Endothelial cell of umbilical vein (primary cell): ENCODE measurements at regions not wholly inside any gene's neighbourhood (a gene's known extent, or its start where the extent isn't known, plus 50 kb on each side); places are given as distances from the start of the nearest gene placed in this dataset.

Source experiments
- BruUV-seq: library from RNA; stranded (reverse); fragments of 400-500 nt; replicated peaks from 2 replicates; lab custom pipeline; 2021; lab: Mats Ljungman, UMichigan
- CTCF ChIA-PET: fragments of 300-600, 350-600 bp; sonication (Branson Sonifier 250); formaldehyde crosslinking; loops from one replicate; lab custom pipeline; 2021; ENCODE audit warnings: antibody characterized with exemption, inconsistent platforms; lab: Charles Lee
- POLR2A ChIA-PET: fragments of 300-600, 350-600 bp; sonication (Branson Sonifier 250); formaldehyde crosslinking; loops from one replicate; lab custom pipeline; 2021; ENCODE audit warnings: antibody characterized with exemption, inconsistent platforms; lab: Charles Lee
- DNase-seq: peaks from one replicate; pipeline ENCODE4 v3.0.0-alpha.2; 2011; ENCODE audit warnings: low read depth, low spot score
- FAIRE-seq: peaks from 2 replicates; lab custom pipeline; 2011; peaks lifted over from hg19 to GRCh38; lab: Jason Lieb, UNC
- H2AFZ ChIP-seq: 2 replicates; pipeline ENCODE4 v1.6.0; 2012; ENCODE audit warnings: low read depth, low read length, control low read depth, inconsistent platforms
- H3K27ac ChIP-seq: 2 replicates; pipeline ENCODE4 v1.5.1; 2011; ENCODE audit warnings: low read depth, mild to moderate bottlenecking, control low read depth, low read length, moderate library complexity; ENCODE audit not compliant: insufficient read depth
- H3K27me3 ChIP-seq, 2 experiments: 2 replicates each; pipeline versions ENCODE4 v1.6.0 to v1.6.1; 2011; ENCODE audit warnings: low read length in 2 of 2, mixed read lengths in 1 of 2; ENCODE audit not compliant: control insufficient read depth in 2 of 2, insufficient read depth in 2 of 2
- H3K36me3 ChIP-seq, 2 experiments: 2 replicates in 1 of 2; 3 replicates in 1 of 2; pipeline ENCODE4 v1.5.1; 2011; ENCODE audit warnings: low read length in 2 of 2, mild to moderate bottlenecking in 1 of 2, moderate library complexity in 1 of 2; ENCODE audit not compliant: control insufficient read depth in 2 of 2, insufficient read depth in 2 of 2; ENCODE audit errors: extremely low read depth in 1 of 2
- H3K4me1 ChIP-seq: 3 replicates; pipeline ENCODE4 v1.5.1; 2011; ENCODE audit warnings: mild to moderate bottlenecking, low read length; ENCODE audit not compliant: control insufficient read depth, insufficient read depth; ENCODE audit errors: extremely low read depth
- H3K4me2 ChIP-seq: 2 replicates; pipeline ENCODE4 v1.6.1; 2011; ENCODE audit warnings: low read length, control low read depth, mixed read lengths; ENCODE audit not compliant: insufficient read depth
- H3K4me3 ChIP-seq, 3 experiments: fragments of 200-600 bp in 1 of 3; sonication (generic), shearing (Covaris generic) in 1 of 3; replicated peaks in 1 of 3; 2 replicates each; pipeline ENCODE4 v1.5.1; 2011 to 2016; ENCODE audit warnings: control low read depth in 3 of 3, low read length in 3 of 3, mild to moderate bottlenecking in 2 of 3, inconsistent platforms in 1 of 3, low read depth in 1 of 3, moderate library complexity in 1 of 3; ENCODE audit not compliant: insufficient read depth in 1 of 3
- H3K79me2 ChIP-seq: 2 replicates; pipeline ENCODE4 v1.6.0; 2012; ENCODE audit warnings: low read length, inconsistent platforms; ENCODE audit not compliant: control insufficient read depth, insufficient read depth
- H3K9ac ChIP-seq: replicated peaks from 2 replicates; pipeline ENCODE3; 2011; ENCODE audit warnings: low read length, control low read depth; ENCODE audit not compliant: insufficient read depth; ENCODE audit errors: extremely low read depth
- H3K9me1 ChIP-seq: replicated peaks from 3 replicates; pipeline ENCODE4 v1.6.0; 2011; ENCODE audit warnings: mild to moderate bottlenecking, low read length; ENCODE audit not compliant: control insufficient read depth, insufficient read depth; ENCODE audit errors: extremely low read depth
- H3K9me3 ChIP-seq: replicated peaks from 2 replicates; pipeline ENCODE4 v1.5.1; 2012; ENCODE audit warnings: low read length, inconsistent platforms; ENCODE audit not compliant: control insufficient read depth, insufficient read depth
- H4K20me1 ChIP-seq: replicated peaks from 2 replicates; pipeline ENCODE3; 2011; ENCODE audit warnings: mild to moderate bottlenecking, low read length; ENCODE audit not compliant: control insufficient read depth, insufficient read depth; ENCODE audit errors: extremely low read depth
- EZH2 ChIP-seq: IDR thresholded peaks from 2 replicates; pipeline ENCODE4 v1.6.1; 2012; ENCODE audit warnings: borderline replicate concordance, low read depth, mild to moderate bottlenecking, moderate library complexity, low read length, inconsistent platforms; ENCODE audit not compliant: severe bottlenecking
- FOS ChIP-seq: IDR thresholded peaks from 2 replicates; pipeline ENCODE4 v1.6.1; 2011; ENCODE audit warnings: mild to moderate bottlenecking, low read length, moderate library complexity, borderline replicate concordance; ENCODE audit not compliant: insufficient read depth
- GATA2 ChIP-seq: IDR thresholded peaks from 2 replicates; pipeline ENCODE4 v1.7.0; 2011; ENCODE audit warnings: low read depth, mild to moderate bottlenecking, moderate library complexity, mixed read lengths, low read length; ENCODE audit not compliant: insufficient read length, insufficient read depth
- JUN ChIP-seq: IDR thresholded peaks from 2 replicates; pipeline ENCODE4 v1.6.1; 2011; ENCODE audit warnings: borderline replicate concordance, low read depth; ENCODE audit not compliant: insufficient read length, insufficient read depth
- MYC ChIP-seq: IDR thresholded peaks from one replicate; pipeline ENCODE4 v1.6.1; 2011; ENCODE audit warnings: mild to moderate bottlenecking, low read depth, low read length
- POLR2A ChIP-seq: IDR thresholded peaks from 2 replicates; pipeline ENCODE4 v1.6.1; 2012; ENCODE audit warnings: low read depth, mild to moderate bottlenecking, control low read depth, low read length
- POLR2AphosphoS5 ChIP-seq: IDR thresholded peaks from 2 replicates; pipeline ENCODE4 v1.6.1; 2012; ENCODE audit warnings: low read depth, mild to moderate bottlenecking, control low read depth, low read length, moderate library complexity; ENCODE audit not compliant: insufficient read depth
- dilution Hi-C: fragments of 300-500 bp; cut with MboI; formaldehyde crosslinking; loops from one replicate; pipeline ENCODE4 v1.15.0; 2019; ENCODE audit warnings: low sequenced_read_pairs; ENCODE audit not compliant: extremely low pct_ligation_motif_present
- intact Hi-C: fragments of 100-400 bp; cut with micrococcal nuclease; formaldehyde crosslinking; loops from one replicate; pipeline ENCODE4 v1.10.0; 2022
- TF ChIP-seq, protein P1 (sequence below), 2 donors: IDR thresholded peaks; 1 replicate in 1 of 2; 2 replicates in 1 of 2; pipeline ENCODE4 v1.5.1; 2011; ENCODE audit warnings: low read length in 2 of 2, mild to moderate bottlenecking in 2 of 2, moderate library complexity in 2 of 2, control low read depth in 1 of 2, inconsistent platforms in 1 of 2, low read depth in 1 of 2; ENCODE audit not compliant: insufficient read depth in 1 of 2; ENCODE audit errors: extremely low read depth in 1 of 2
- TF ChIP-seq, protein P2 (sequence below): IDR thresholded peaks from 2 replicates; pipeline ENCODE4 v1.6.1; 2011; ENCODE audit not compliant: insufficient read depth, insufficient read length

DNA sequence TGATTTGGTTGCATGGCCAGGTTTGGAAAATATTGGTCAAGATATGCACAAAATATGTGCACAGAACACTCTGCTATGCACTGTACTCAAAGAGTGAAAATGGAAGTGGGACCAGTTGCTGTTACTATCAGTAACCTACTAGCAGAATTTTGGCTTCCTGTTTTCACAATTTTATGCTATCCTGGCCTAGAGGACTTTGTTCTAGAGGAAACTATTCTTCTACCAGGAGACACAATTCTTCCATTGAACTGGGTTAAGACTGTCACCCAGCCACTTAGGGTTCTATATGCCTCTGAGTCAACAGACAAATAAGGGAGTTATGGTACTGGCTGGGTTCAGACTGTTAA lies 431.4 kb upstream of the DCC start:
- H3K4me3 ChIP-seq = no peak overlapping the region
- FAIRE-seq (no peak), DNase-seq (no peak)
- BruUV-seq = no TSS peak
- no peaks in the 10 kb centered on the region for H4K20me1 ChIP-seq
- H3K9me3 ChIP-seq = no peaks in the 10 kb centered on the region
- intact Hi-C loops = no loop called here
- H3K27me3 ChIP-seq = no peaks in the 10 kb centered on the region
- TF ChIP-seq FOS (no peak), GATA2 (no peak), EZH2 (no peak), MYC (no peak)
- TF ChIP-seq, protein P1, sequence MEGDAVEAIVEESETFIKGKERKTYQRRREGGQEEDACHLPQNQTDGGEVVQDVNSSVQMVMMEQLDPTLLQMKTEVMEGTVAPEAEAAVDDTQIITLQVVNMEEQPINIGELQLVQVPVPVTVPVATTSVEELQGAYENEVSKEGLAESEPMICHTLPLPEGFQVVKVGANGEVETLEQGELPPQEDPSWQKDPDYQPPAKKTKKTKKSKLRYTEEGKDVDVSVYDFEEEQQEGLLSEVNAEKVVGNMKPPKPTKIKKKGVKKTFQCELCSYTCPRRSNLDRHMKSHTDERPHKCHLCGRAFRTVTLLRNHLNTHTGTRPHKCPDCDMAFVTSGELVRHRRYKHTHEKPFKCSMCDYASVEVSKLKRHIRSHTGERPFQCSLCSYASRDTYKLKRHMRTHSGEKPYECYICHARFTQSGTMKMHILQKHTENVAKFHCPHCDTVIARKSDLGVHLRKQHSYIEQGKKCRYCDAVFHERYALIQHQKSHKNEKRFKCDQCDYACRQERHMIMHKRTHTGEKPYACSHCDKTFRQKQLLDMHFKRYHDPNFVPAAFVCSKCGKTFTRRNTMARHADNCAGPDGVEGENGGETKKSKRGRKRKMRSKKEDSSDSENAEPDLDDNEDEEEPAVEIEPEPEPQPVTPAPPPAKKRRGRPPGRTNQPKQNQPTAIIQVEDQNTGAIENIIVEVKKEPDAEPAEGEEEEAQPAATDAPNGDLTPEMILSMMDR (IDR thresholded peaks at IDR 0.05; ENCODE audit: extremely low read depth in 1 of 2, insufficient read depth in 1 of 2, low read depth in 1 of 2, low read length in 2 of 2) = no peak
- no peak overlapping the region for H3K4me2 ChIP-seq
- dilution Hi-C loops = no loop called here
- CTCF ChIA-PET = no interaction called here
- H3K79me2 ChIP-seq = no peaks in the 10 kb centered on the region
- H3K36me3 ChIP-seq = no peaks in the 10 kb centered on the region
- H3K4me1 ChIP-seq = no peaks in the 10 kb centered on the region
- H2AFZ ChIP-seq = no peak overlapping the region
- H3K9ac ChIP-seq = no peak overlapping the region
- POLR2A ChIA-PET = no interaction called here
- H3K9me1 ChIP-seq = no peaks in the 10 kb centered on the region
- H3K27ac ChIP-seq = no peak overlapping the region

DNA sequence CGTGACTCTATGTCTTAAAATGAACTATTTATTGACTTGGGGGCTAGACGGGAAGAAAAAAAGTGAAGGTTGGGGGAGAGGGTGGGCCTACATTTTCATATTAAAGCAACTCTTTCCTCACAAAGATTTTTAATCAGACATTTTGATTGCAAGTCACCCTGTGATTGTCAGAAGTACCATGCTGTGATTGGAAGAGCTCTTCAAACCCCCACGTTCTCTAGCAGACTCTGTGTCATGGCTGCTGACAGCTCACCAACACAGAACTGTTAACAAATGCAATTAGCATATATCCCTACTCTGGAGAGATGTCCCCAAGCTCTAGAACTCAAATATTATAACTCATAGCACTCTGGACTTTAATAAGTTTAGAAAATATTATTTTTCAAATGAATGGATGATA lies 428.4 kb upstream of the DCC start:
- Histone ChIP-seq H3K36me3 (no peaks in the 10 kb centered on the region), H3K9me1 (no peaks in the 10 kb centered on the region), H3K79me2 (no peaks in the 10 kb centered on the region), H3K4me1 (no peaks in the 10 kb centered on the region), H3K9ac (no peak overlapping the region), H3K9me3 (no peaks in the 10 kb centered on the region), H3K27me3 (no peaks in the 10 kb centered on the region), H2AFZ (no peak overlapping the region), H3K27ac (no peak overlapping the region), H4K20me1 (no peaks in the 10 kb centered on the region), H3K4me3 (no peak overlapping the region), H3K4me2 (no peak overlapping the region)
- FAIRE-seq (no peak), DNase-seq (no peak)
- intact Hi-C loops = no loop called here
- ChIA-PET CTCF (no interaction called here), POLR2A (no interaction called here)
- TF ChIP-seq, protein P1 (IDR thresholded peaks at IDR 0.05; ENCODE audit: extremely low read depth in 1 of 2, insufficient read depth in 1 of 2, low read depth in 1 of 2, low read length in 2 of 2) = no peak
- TF ChIP-seq POLR2A (no peak), MYC (no peak), GATA2 (no peak), FOS (no peak), JUN (no peak), POLR2AphosphoS5 (no peak), EZH2 (no peak)
- TF ChIP-seq, protein P2, sequence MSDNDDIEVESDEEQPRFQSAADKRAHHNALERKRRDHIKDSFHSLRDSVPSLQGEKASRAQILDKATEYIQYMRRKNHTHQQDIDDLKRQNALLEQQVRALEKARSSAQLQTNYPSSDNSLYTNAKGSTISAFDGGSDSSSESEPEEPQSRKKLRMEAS = no peak
- dilution Hi-C loops = no loop called here
- no TSS peak for BruUV-seq
